ENCODE measurements at regions not wholly inside any gene's neighbourhood (a gene's known extent, or its start where the extent isn't known, plus 50 kb on each side); places are given as distances from the start of the nearest gene placed in this dataset.

- no peak for TF ChIP-seq CTCF (conservative IDR thresholded peaks at IDR 0.05 in 1 of 2, IDR thresholded peaks at IDR 0.05 in 1 of 2; ENCODE audit: extremely low read depth in 1 of 2, insufficient read depth in 1 of 2, low read depth in 1 of 2, low read length in 2 of 2)
- TF ChIP-seq EZH2 (IDR thresholded peaks at IDR 0.05; ENCODE audit: borderline replicate concordance, low read length) = no peak
These were observed 288.6 kb downstream of the AACS start for GRCh38 chr12:125353871-125354270.

Measured in mammary epithelial cell (primary cell).